Loucy (cell line): ENCODE measurements at regions not wholly inside any gene's neighbourhood (a gene's known extent, or its start where the extent isn't known, plus 50 kb on each side); places are given as distances from the start of the nearest gene placed in this dataset.

ENCODE experiments used
- H2AFZ ChIP-seq: fragments of 200-600 bp; sonication (generic); 2 replicates; pipeline ENCODE4 v1.6.0; 2016; ENCODE audit warnings: antibody characterized with exemption, mild to moderate bottlenecking, low read length, moderate library complexity
- H3F3A ChIP-seq: fragments of 200-600 bp; 2 replicates; pipeline ENCODE4 v1.6.0; 2016; ENCODE audit warnings: antibody characterized with exemption, low read depth, mild to moderate bottlenecking
- H3K27me3 ChIP-seq: fragments of 200-600 bp; sonication (generic); 2 replicates; pipeline ENCODE4 v1.6.1; 2014; ENCODE audit warnings: low read length, mild to moderate bottlenecking; ENCODE audit not compliant: insufficient read depth, poor library complexity, severe bottlenecking
- H3K36me3 ChIP-seq: fragments of 200-600 bp; sonication (generic); 2 replicates; pipeline ENCODE4 v1.6.1; 2016; ENCODE audit warnings: low read length; ENCODE audit not compliant: insufficient read depth
- H3K4me1 ChIP-seq: fragments of 200-600 bp; sonication (generic); 2 replicates; pipeline ENCODE4 v1.5.1; 2014; ENCODE audit warnings: low read length, mild to moderate bottlenecking; ENCODE audit not compliant: insufficient read depth, poor library complexity, severe bottlenecking
- H3K4me2 ChIP-seq: fragments of 200-600 bp; sonication (generic); 2 replicates; pipeline ENCODE4 v1.6.0; 2014; ENCODE audit warnings: antibody characterized with exemption, low read length, low read depth, mild to moderate bottlenecking; ENCODE audit not compliant: poor library complexity, severe bottlenecking
- H3K4me3 ChIP-seq: fragments of 200-600 bp; sonication (generic); 2 replicates; pipeline ENCODE4 v1.5.1; 2014; ENCODE audit warnings: low read length, mild to moderate bottlenecking, mixed read lengths; ENCODE audit not compliant: poor library complexity, severe bottlenecking
- H3K79me2 ChIP-seq: fragments of 200-600 bp; sonication (generic); 2 replicates; pipeline ENCODE4 v1.6.1; 2014; ENCODE audit warnings: low read length; ENCODE audit not compliant: insufficient read depth
- H3K9ac ChIP-seq: fragments of 200-600 bp; sonication (generic); 2 replicates; pipeline ENCODE4 v1.6.0; 2014; ENCODE audit warnings: mild to moderate bottlenecking, low read depth, low read length, moderate library complexity; ENCODE audit not compliant: poor library complexity, severe bottlenecking
- H3K9me2 ChIP-seq: fragments of 200-600 bp; sonication (generic); replicated peaks from 2 replicates; pipeline ENCODE4 v1.6.1; 2016; ENCODE audit warnings: low read depth, low read length, mixed read lengths
- H3K9me3 ChIP-seq: fragments of 200-600 bp; sonication (generic); 2 replicates; pipeline ENCODE4 v1.6.1; 2014; ENCODE audit warnings: mild to moderate bottlenecking, antibody characterized with exemption, low read length, low read depth; ENCODE audit not compliant: insufficient read depth
- H4K20me1 ChIP-seq: fragments of 200-600 bp; sonication (generic); 2 replicates; pipeline ENCODE4 v1.6.0; 2014; ENCODE audit warnings: antibody characterized with exemption, low read length, mild to moderate bottlenecking; ENCODE audit not compliant: insufficient read depth, poor library complexity, severe bottlenecking
- CTCF ChIP-seq: fragments of 200-600 bp; sonication (generic); conservative IDR thresholded peaks from 2 replicates; pipeline ENCODE4 v1.5.1; 2014; ENCODE audit warnings: mild to moderate bottlenecking, antibody characterized with exemption, low read length
- EZH2phosphoT487 ChIP-seq: fragments of 200-600 bp; IDR thresholded peaks from 2 replicates; pipeline ENCODE4 v1.6.1; 2018; ENCODE audit warnings: antibody characterized with exemption, mild to moderate bottlenecking, moderate library complexity, borderline replicate concordance

DNA sequence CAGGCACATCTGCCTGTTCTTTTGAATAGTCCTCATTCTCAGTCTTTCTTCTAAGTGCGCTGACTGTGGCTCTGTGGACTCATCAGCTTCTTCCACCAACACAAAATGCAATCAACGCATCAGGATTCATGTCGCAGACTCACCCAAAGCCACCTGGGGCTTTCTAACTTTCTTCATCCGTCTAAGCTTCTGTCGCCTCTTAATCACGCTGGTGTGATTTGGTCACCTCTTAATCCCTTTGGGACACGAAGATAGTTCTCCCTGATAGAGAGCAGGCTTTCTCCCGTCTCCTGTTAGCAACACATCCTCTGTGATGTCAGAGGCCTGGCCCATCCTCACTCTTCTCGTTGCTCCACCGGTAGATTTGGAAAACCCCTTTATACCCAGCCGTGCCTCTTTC, 78.0 kb upstream of the FOXQ1 start:
- Histone ChIP-seq H2AFZ (no peak overlapping the region), H3K4me3 (no peak overlapping the region), H3K79me2 (no peaks in the 10 kb centered on the region), H3F3A (no peaks in the 10 kb centered on the region), H3K9ac (no peak overlapping the region), H3K9me3 (no peaks in the 10 kb centered on the region), H4K20me1 (no peaks in the 10 kb centered on the region), H3K36me3 (no peaks in the 10 kb centered on the region), H3K4me1 (no peaks in the 10 kb centered on the region), H3K4me2 (no peak overlapping the region), H3K9me2 (no peaks in the 10 kb centered on the region), H3K27me3 (no peaks in the 10 kb centered on the region)
- TF ChIP-seq CTCF (no peak), EZH2phosphoT487 (no peak)

GRCh38 chr6:1232578-1232977, 79.3 kb upstream of the FOXQ1 start:
- Histone ChIP-seq H3K27me3 (no peaks in the 10 kb centered on the region), H3K4me2 (no peak overlapping the region), H3K4me1 (no peaks in the 10 kb centered on the region), H2AFZ (no peak overlapping the region), H3K79me2 (no peaks in the 10 kb centered on the region), H4K20me1 (no peaks in the 10 kb centered on the region), H3K4me3 (no peak overlapping the region), H3K9me3 (no peaks in the 10 kb centered on the region), H3F3A (no peaks in the 10 kb centered on the region), H3K9ac (no peak overlapping the region), H3K36me3 (no peaks in the 10 kb centered on the region), H3K9me2 (no peaks in the 10 kb centered on the region)
- no peak for TF ChIP-seq CTCF
- no peak for TF ChIP-seq EZH2phosphoT487

- TF ChIP-seq CTCF (no peak), EZH2phosphoT487 (no peak)
- H3K9me2 ChIP-seq: no peaks in the 10 kb centered on the region
These were observed 80.0 kb upstream of the FOXQ1 start for GRCh38 chr6:1231941-1232340.

More at GRCh38 chr6:1231941-1232340, 80.0 kb upstream of the FOXQ1 start:
- H3K79me2 ChIP-seq: no peaks in the 10 kb centered on the region
- H3K4me1 ChIP-seq: no peaks in the 10 kb centered on the region
- H3K27me3 ChIP-seq: no peaks in the 10 kb centered on the region
- H3K9ac ChIP-seq: no peak overlapping the region
- H3K9me3 ChIP-seq: no peaks in the 10 kb centered on the region
- H2AFZ ChIP-seq: no peak overlapping the region
- no peaks in the 10 kb centered on the region for H3K36me3 ChIP-seq
- H3K4me3 ChIP-seq: no peak overlapping the region
- H3F3A ChIP-seq: no peaks in the 10 kb centered on the region
- no peak overlapping the region for H3K4me2 ChIP-seq
- H4K20me1 ChIP-seq: no peaks in the 10 kb centered on the region
